ACC112 (cell line): ENCODE measurements at regions not wholly inside any gene's neighbourhood (a gene's known extent, or its start where the extent isn't known, plus 50 kb on each side); places are given as distances from the start of the nearest gene placed in this dataset.

ENCODE experiments used
- H2AFZ ChIP-seq: fragments of 200-600 bp; sonication (generic); one replicate; pipeline ENCODE4 v1.6.0; 2017; ENCODE audit warnings: antibody characterized with exemption, low read length; ENCODE audit not compliant: unreplicated experiment
- H3K27ac ChIP-seq: fragments of 200-600 bp; sonication (generic); 2 replicates; pipeline ENCODE4 v1.5.1; 2014; ENCODE audit warnings: low read depth, mild to moderate bottlenecking, antibody characterized with exemption, low read length, moderate library complexity
- H3K27me3 ChIP-seq: fragments of 200-600 bp; sonication (generic); 2 replicates; pipeline ENCODE4 v1.6.1; 2014; ENCODE audit warnings: mild to moderate bottlenecking, antibody characterized with exemption, low read length, moderate library complexity, mixed read lengths; ENCODE audit not compliant: insufficient read depth
- H3K36me3 ChIP-seq: fragments of 200-600 bp; sonication (generic); 2 replicates; pipeline ENCODE4 v1.6.1; 2016; ENCODE audit warnings: mild to moderate bottlenecking, antibody characterized with exemption, low read length, moderate library complexity, mixed read lengths; ENCODE audit not compliant: insufficient read depth
- H3K4me1 ChIP-seq: fragments of 200-600 bp; sonication (generic); one replicate; pipeline ENCODE4 v1.6.1; 2016; ENCODE audit warnings: low read length, mixed read lengths; ENCODE audit not compliant: insufficient read depth, unreplicated experiment, control insufficient read depth
- H3K4me3 ChIP-seq: fragments of 200-600 bp; sonication (generic); 2 replicates; pipeline ENCODE4 v1.5.1; 2014; ENCODE audit warnings: mild to moderate bottlenecking, low read depth, low read length
- H3K79me2 ChIP-seq: fragments of 200-600 bp; sonication (generic); one replicate; pipeline ENCODE4 v1.6.0; 2016; ENCODE audit warnings: low read length; ENCODE audit not compliant: control insufficient read depth, unreplicated experiment, insufficient read depth

DNA sequence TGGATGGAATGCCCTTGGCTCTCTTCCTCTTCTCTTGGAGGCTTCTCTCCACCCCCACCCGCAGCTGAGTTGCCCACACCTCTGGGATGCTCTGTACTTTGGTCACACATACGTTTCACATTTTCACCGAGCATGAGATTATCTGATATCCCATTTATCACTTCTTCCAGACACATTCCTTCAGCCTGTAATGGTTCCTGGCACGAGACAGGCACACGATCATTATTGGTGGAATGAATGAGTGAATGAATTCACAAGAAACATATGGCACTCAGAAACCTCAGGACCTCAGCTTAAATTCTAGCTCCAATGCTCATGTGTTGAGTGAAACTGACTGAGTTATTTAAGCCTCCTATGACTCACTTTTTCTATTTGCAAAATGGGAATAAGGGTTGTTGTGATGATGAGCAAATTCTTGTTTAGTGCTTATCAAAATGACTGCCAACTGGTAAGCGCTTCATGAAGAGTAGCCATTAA lies 242.7 kb upstream of the JUN start:
- Histone ChIP-seq H3K27ac (peak overlapping the region; percentile 76), H2AFZ (peak overlapping the region; percentile 26)

DNA sequence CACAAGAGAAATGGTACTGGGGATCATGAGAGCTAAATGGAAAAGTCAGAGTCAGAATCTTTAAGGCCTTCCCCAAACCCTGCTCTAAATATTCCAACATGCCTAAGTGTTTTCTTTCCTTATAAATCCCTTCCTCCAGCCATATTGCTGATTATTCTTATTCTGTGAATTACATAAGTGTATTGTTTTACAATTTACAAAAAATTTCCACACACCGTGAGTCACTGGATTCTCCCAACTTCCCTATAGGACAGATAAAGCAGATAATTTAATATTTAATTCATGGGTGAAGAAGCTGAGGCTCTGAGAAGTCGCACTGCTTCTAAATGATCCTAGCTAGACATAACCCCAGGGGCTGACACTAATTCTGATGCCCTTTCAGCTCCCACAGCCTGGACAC lies 243.3 kb upstream of the JUN start:
- Histone ChIP-seq H2AFZ (peak overlapping the region; percentile 0), H3K4me3 (no peak overlapping the region), H3K27ac (peak overlapping the region; percentile 76), H3K4me1 (peaks cover 42% of the 10 kb centered on the region), H3K27me3 (no peaks in the 10 kb centered on the region), H3K79me2 (no peaks in the 10 kb centered on the region), H3K36me3 (no peaks in the 10 kb centered on the region)

More for the DNA sequence above, 242.7 kb upstream of the JUN start:
- Histone ChIP-seq H3K4me1 (peaks cover 42% of the 10 kb centered on the region), H3K79me2 (no peaks in the 10 kb centered on the region), H3K4me3 (peak overlapping the region; percentile 23; the same call in 1 of the 2 replicates), H3K27me3 (no peaks in the 10 kb centered on the region), H3K36me3 (no peaks in the 10 kb centered on the region)

DNA sequence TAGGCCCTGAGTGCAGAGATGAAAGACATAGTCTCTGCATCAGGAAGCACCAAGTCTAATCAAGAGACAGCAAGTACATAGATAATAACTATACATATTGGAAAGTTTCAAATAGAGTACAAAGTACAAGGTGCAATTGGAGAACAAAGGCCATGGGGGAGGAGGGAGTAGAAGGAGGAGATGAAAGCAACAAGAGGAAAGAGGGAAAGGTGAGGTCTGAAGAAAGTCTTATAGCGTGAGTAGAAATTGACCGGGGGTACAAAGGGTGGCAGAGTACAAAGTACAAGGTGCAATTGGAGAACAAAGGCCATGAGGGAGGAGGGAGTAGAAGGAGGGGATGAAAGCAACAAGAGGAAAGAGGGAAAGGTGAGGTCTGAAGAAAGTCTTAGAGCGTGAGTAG lies 244.2 kb upstream of the JUN start:
- Histone ChIP-seq H3K4me3 (no peak overlapping the region), H3K4me1 (peaks cover 42% of the 10 kb centered on the region), H2AFZ (no peak overlapping the region), H3K27ac (no peak overlapping the region), H3K36me3 (no peaks in the 10 kb centered on the region), H3K79me2 (no peaks in the 10 kb centered on the region), H3K27me3 (no peaks in the 10 kb centered on the region)

DNA sequence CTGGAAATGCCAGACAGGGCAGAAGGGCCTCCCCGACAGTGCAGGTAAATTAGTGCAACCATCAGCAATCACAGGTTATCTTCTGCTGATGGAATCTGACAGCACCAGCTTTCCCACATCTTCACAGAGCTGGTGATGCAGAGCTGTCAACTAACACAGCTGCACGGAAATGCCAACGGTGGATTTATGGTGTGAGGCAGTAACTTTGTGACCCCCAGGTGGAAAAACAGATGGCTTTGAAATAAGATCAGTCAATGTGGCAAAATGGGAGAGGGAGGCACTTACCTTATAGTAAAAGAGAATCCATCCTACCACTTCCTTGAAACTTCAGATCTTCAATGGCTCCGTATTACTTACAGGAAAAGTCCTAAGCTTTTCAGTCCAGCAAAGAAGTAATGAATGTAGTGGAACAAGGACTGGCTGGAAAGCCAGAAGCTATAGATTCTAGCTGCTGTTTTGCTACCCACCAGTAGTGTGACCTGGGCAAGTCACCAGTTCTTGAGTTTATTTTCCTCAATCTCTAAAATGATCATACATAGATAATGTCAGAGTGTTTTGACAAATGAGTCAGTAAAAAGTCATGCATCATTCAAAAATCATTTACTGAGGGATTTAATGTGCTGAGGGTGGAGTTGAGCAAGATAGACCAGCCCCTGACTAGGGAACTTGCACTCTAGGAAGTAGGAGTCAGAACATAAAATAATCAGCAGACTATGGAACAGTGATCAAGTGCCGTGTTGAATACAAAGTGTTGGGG lies 245.7 kb upstream of the JUN start:
- no peaks in the 10 kb centered on the region for H3K36me3 ChIP-seq
- H3K4me1 ChIP-seq = peaks cover 42% of the 10 kb centered on the region
- H3K27me3 ChIP-seq = no peaks in the 10 kb centered on the region
- no peak overlapping the region for H2AFZ ChIP-seq
- no peaks in the 10 kb centered on the region for H3K79me2 ChIP-seq
- no peak overlapping the region for H3K4me3 ChIP-seq
- H3K27ac ChIP-seq = peak overlapping the region; percentile 5

DNA sequence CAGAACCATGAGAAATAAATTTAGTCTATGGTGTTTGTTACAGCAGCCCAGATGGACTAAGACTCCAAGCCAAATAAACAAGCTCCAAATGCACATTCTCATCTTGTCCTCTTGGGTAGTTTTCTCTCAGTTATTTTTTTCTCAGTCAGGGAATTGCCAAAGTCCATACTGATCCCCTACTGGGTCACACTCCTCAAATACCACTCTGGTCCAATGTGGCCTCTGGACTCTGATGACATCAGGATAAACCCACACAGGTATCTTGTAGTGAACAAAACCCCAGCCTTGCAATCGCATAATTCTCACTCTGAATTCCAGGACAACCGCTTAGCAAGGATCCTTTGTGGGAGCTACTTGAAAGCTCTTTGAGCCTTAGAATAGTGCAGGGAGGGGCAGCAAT lies 248.4 kb upstream of the JUN start:
- Histone ChIP-seq H3K4me3 (no peak overlapping the region), H3K27me3 (no peaks in the 10 kb centered on the region), H2AFZ (no peak overlapping the region), H3K4me1 (peaks cover 15% of the 10 kb centered on the region), H3K27ac (no peak overlapping the region), H3K79me2 (no peaks in the 10 kb centered on the region), H3K36me3 (no peaks in the 10 kb centered on the region)

DNA sequence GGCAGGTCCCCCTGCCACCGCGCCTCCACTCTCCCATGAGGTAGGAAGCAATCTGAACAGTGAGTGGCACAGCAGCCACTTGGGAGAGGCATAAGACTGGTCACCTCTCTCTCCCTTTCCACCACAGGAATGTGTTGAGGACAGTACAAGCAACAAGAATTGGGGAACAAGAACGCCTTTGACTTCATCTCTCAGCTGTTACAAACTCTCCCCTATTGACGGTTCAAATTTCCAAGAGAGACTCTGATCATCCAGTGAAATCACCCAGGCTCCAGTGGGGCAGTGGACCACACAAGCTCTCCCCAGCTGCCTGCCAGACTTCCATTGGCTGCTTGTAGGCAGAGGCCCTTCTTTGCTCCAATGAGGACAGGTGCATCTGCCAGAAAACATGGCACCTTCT lies 249.9 kb upstream of the JUN start:
- peaks cover 13% of the 10 kb centered on the region for H3K4me1 ChIP-seq
- no peaks in the 10 kb centered on the region for H3K36me3 ChIP-seq
- H3K4me3 ChIP-seq = no peak overlapping the region
- H3K27ac ChIP-seq = no peak overlapping the region
- no peaks in the 10 kb centered on the region for H3K27me3 ChIP-seq
- no peak overlapping the region for H2AFZ ChIP-seq
- H3K79me2 ChIP-seq = no peaks in the 10 kb centered on the region

DNA sequence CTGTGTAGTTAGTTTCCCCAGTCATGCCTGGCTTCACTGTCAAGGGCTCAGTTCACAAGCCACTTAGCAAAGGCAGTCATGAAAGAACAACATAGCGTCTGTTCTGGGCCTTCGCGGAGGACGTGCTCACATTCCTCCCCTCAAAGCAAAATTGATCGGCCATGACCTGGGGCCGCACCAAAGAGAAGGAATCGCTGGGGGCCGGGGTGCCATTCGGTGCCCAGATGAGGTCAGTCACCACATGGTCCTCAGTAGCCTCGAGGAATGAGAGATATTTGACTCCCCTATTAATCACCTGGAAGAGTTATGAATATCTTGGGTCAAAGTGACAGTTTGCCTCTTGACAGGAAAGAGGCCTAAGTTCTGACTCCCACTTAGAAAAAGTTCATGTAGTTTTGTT lies 251.1 kb upstream of the JUN start:
- Histone ChIP-seq H3K27ac (no peak overlapping the region), H3K4me3 (no peak overlapping the region), H3K27me3 (no peaks in the 10 kb centered on the region)

DNA sequence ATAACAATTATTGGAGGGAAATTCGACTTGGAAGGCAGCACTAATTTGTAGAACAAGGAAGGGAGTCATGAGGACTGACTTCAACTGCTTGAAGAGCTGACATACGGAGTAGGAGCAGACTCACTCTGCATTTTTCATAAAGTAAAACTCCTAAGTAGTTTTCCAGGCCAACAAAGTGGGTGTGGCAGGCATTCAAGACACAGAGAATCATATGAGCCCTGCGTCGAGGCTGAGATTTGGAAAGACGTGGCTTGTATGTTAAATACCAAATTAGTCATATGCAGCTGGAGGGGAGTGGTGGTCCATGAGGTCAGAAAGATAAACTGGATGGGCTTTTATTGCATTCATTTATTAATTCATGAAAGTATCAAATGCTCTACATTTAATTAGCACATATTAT lies 255.7 kb upstream of the JUN start:
- Histone ChIP-seq H3K4me3 (no peak overlapping the region), H3K79me2 (no peaks in the 10 kb centered on the region), H3K4me1 (peaks cover 29% of the 10 kb centered on the region), H2AFZ (no peak overlapping the region), H3K27ac (no peak overlapping the region), H3K27me3 (no peaks in the 10 kb centered on the region), H3K36me3 (no peaks in the 10 kb centered on the region)

More for the DNA sequence above, 251.1 kb upstream of the JUN start:
- Histone ChIP-seq H3K36me3 (no peaks in the 10 kb centered on the region), H3K79me2 (no peaks in the 10 kb centered on the region), H2AFZ (no peak overlapping the region), H3K4me1 (peaks cover 4% of the 10 kb centered on the region)

DNA sequence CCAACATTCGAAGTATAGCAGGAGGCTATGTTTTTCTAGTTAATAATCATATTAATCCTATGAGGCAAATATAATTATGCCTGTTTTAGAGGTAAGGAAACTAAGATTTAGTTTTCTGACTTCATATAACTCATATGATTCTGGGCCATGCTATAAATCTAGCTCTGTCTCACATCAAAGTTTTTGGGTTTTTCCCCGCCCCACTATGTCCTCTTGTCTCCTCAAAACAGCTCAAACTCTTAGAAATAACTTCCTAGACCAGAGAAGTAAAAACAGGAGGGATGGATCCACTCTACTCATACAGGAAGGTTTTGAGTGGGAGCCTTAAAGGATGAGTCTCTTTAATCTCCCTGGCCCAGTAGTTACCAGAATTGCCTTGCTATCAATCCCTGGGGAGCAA lies 256.4 kb upstream of the FGGY start:
- H3K79me2 ChIP-seq = no peaks in the 10 kb centered on the region
- H3K27ac ChIP-seq = no peak overlapping the region
- no peaks in the 10 kb centered on the region for H3K27me3 ChIP-seq
- peaks cover 35% of the 10 kb centered on the region for H3K4me1 ChIP-seq
- H2AFZ ChIP-seq = no peak overlapping the region
- no peak overlapping the region for H3K4me3 ChIP-seq
- no peaks in the 10 kb centered on the region for H3K36me3 ChIP-seq

DNA sequence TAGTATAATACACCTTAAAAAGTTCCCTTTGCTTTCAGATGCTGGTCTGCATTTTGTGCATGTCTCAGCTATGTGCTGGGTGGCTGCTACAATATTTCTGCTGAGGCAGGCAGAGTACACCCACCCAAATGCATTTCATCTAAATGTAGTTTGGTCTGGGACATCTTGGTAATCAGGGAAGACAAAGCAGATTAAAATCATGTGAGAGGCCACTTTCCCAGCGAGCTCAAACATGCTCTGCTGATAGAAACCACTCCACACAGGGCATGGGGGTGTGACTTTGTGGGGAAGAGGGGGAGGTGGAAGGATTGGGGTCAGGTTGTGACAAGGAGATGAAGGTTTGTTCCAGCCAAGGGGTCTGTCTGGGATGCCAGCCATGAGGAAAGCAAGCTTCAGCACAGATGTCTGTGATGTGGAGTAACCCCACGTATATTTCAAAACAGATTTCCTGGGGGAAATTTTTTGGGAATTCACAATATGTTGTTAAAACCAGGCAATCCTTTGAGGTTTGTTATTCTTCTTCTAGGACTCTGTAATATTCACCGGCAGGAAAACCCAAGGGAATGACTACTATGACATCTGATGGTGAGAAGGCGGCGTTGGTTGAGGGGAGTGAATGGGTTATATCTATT lies 255.1 kb upstream of the FGGY start:
- Histone ChIP-seq H2AFZ (peak overlapping the region; percentile 5), H3K36me3 (no peaks in the 10 kb centered on the region), H3K4me1 (peaks cover 41% of the 10 kb centered on the region), H3K79me2 (no peaks in the 10 kb centered on the region), H3K4me3 (no peak overlapping the region), H3K27ac (peak overlapping the region; percentile 37), H3K27me3 (no peaks in the 10 kb centered on the region)

DNA sequence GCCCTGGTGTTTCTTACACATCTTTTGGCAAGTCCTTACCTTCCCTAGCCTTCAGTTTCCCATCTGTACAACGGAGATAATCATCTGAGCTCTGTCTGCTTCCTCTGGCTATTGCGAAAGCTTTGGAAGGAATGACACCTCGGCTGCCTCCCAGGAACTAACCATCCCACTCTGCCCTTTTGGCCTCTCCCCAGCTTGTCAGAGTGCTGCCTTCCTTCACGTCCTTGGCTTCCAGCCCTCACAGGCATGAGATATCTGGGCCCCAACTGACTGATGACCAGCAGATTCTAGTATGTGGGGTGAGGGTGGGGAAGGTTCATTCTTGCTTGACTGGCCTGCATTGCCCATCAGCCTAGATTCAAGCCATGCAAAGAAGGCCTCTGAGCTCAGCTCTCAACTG lies 253.1 kb upstream of the FGGY start:
- H3K36me3 ChIP-seq = no peaks in the 10 kb centered on the region
- no peak overlapping the region for H3K4me3 ChIP-seq
- H3K27ac ChIP-seq = peak overlapping the region; percentile 48
- H2AFZ ChIP-seq = peak overlapping the region; percentile 34
- H3K27me3 ChIP-seq = no peaks in the 10 kb centered on the region
- no peaks in the 10 kb centered on the region for H3K79me2 ChIP-seq
- peaks cover 41% of the 10 kb centered on the region for H3K4me1 ChIP-seq
